Osteocyte (in vitro differentiated cells): ENCODE measurements at regions not wholly inside any gene's neighbourhood (a gene's known extent, or its start where the extent isn't known, plus 50 kb on each side); places are given as distances from the start of the nearest gene placed in this dataset.

Experiments used
- DNase-seq: peaks from one replicate; pipeline ENCODE4 v3.0.0; 2021; ENCODE audit warnings: mixed read lengths; ENCODE audit not compliant: unreplicated experiment; ENCODE audit errors: extremely low spot score
- H3K27ac Mint-ChIP-seq: one replicate; pipeline ENCODE4 v1.8.0; 2021; ENCODE audit warnings: mild to moderate bottlenecking, mixed read lengths; ENCODE audit not compliant: unreplicated experiment
- H3K27me3 Mint-ChIP-seq: one replicate; pipeline ENCODE4 v1.8.0; 2021; ENCODE audit warnings: mixed read lengths; ENCODE audit not compliant: unreplicated experiment
- H3K36me3 Mint-ChIP-seq: one replicate; pipeline ENCODE4 v1.8.0; 2021; ENCODE audit warnings: mixed read lengths; ENCODE audit not compliant: unreplicated experiment
- H3K4me1 Mint-ChIP-seq: one replicate; pipeline ENCODE4 v1.8.0; 2021; ENCODE audit warnings: mixed read lengths; ENCODE audit not compliant: unreplicated experiment
- H3K4me3 Mint-ChIP-seq: one replicate; pipeline ENCODE4 v1.8.0; 2021; ENCODE audit warnings: mild to moderate bottlenecking, moderate library complexity, mixed read lengths; ENCODE audit not compliant: unreplicated experiment
- H3K9me3 Mint-ChIP-seq: one replicate; pipeline ENCODE4 v1.8.0; 2021; ENCODE audit warnings: mixed read lengths; ENCODE audit not compliant: unreplicated experiment
- CTCF ChIP-seq: fragments of 200-600 bp; sonication (generic); IDR thresholded peaks from 2 replicates; pipeline ENCODE4 v1.5.0; 2021; ENCODE audit warnings: antibody characterized with exemption, mild to moderate bottlenecking, moderate library complexity

GRCh38 chr6:181049-181654, 111.1 kb upstream of the DUSP22 start:
- Mint-ChIP-seq H3K4me1 (no peaks in the 10 kb centered on the region), H3K27me3 (peaks cover 3% of the 10 kb centered on the region), H3K9me3 (no peaks in the 10 kb centered on the region), H3K36me3 (no peaks in the 10 kb centered on the region), H3K27ac (no peak overlapping the region), H3K4me3 (no peak overlapping the region)
- no peak for DNase-seq
- no peak for TF ChIP-seq CTCF

- no peaks in the 10 kb centered on the region for H3K36me3 Mint-ChIP-seq
- no peak for DNase-seq
- H3K27ac Mint-ChIP-seq = no peak overlapping the region
- no peaks in the 10 kb centered on the region for H3K9me3 Mint-ChIP-seq
- no peaks in the 10 kb centered on the region for H3K4me1 Mint-ChIP-seq
- TF ChIP-seq CTCF = no peak
- no peak overlapping the region for H3K4me3 Mint-ChIP-seq
- peaks cover 3% of the 10 kb centered on the region for H3K27me3 Mint-ChIP-seq
These were observed 108.6 kb upstream of the DUSP22 start for GRCh38 chr6:183668-184067.

GRCh38 chr6:184161-184700, 108.1 kb upstream of the DUSP22 start:
- no peak for DNase-seq
- Mint-ChIP-seq H3K36me3 (no peaks in the 10 kb centered on the region), H3K9me3 (no peaks in the 10 kb centered on the region), H3K27me3 (peaks cover 3% of the 10 kb centered on the region), H3K4me3 (no peak overlapping the region), H3K27ac (no peak overlapping the region), H3K4me1 (no peaks in the 10 kb centered on the region)
- TF ChIP-seq CTCF = no peak

GRCh38 chr6:186340-186965, 105.8 kb upstream of the DUSP22 start:
- H3K4me1 Mint-ChIP-seq = no peaks in the 10 kb centered on the region
- no peaks in the 10 kb centered on the region for H3K9me3 Mint-ChIP-seq
- no peak for TF ChIP-seq CTCF

GRCh38 chr6:187210-187861, 105.0 kb upstream of the DUSP22 start:
- H3K9me3 Mint-ChIP-seq = no peaks in the 10 kb centered on the region
- H3K27ac Mint-ChIP-seq = no peak overlapping the region
- H3K36me3 Mint-ChIP-seq = no peaks in the 10 kb centered on the region
- H3K27me3 Mint-ChIP-seq = peaks cover 3% of the 10 kb centered on the region
- DNase-seq = peak; percentile 34
- no peak for TF ChIP-seq CTCF
- no peaks in the 10 kb centered on the region for H3K4me1 Mint-ChIP-seq
- H3K4me3 Mint-ChIP-seq = no peak overlapping the region

More at GRCh38 chr6:186340-186965, 105.8 kb upstream of the DUSP22 start:
- Mint-ChIP-seq H3K4me3 (no peak overlapping the region), H3K27me3 (peaks cover 3% of the 10 kb centered on the region), H3K27ac (no peak overlapping the region), H3K36me3 (no peaks in the 10 kb centered on the region)
- peak; percentile 62 for DNase-seq
